Neuronal stem cell (in vitro differentiated cells): ENCODE measurements at regions not wholly inside any gene's neighbourhood (a gene's known extent, or its start where the extent isn't known, plus 50 kb on each side); places are given as distances from the start of the nearest gene placed in this dataset.

ENCODE experiments used
- DNase-seq: peaks from one replicate; pipeline ENCODE4 v3.0.0-alpha.2; 2013; ENCODE audit warnings: low spot score
- H2AFZ ChIP-seq: one replicate; pipeline ENCODE4 v1.6.1; 2013; ENCODE audit warnings: mild to moderate bottlenecking, low read length, inconsistent platforms
- H2AK5ac ChIP-seq: 2 replicates; pipeline ENCODE4 v1.6.1; 2013; ENCODE audit warnings: low read depth, mild to moderate bottlenecking, inconsistent platforms, low read length, moderate library complexity, mixed read lengths
- H2BK120ac ChIP-seq: 2 replicates; pipeline ENCODE4 v1.6.1; 2013; ENCODE audit warnings: low read depth, mild to moderate bottlenecking, inconsistent platforms, low read length, moderate library complexity, mixed read lengths
- H2BK12ac ChIP-seq: one replicate; pipeline ENCODE4 v1.6.1; 2013; ENCODE audit warnings: low read length, inconsistent platforms
- H2BK15ac ChIP-seq: 2 replicates; pipeline ENCODE4 v1.6.1; 2013; ENCODE audit warnings: mild to moderate bottlenecking, low read length, inconsistent platforms, mixed read lengths
- H2BK5ac ChIP-seq: one replicate; pipeline ENCODE4 v1.6.1; 2013; ENCODE audit warnings: inconsistent platforms, mild to moderate bottlenecking, low read length, moderate library complexity
- H3K14ac ChIP-seq: one replicate; pipeline ENCODE4 v1.6.1; 2013; ENCODE audit warnings: low read length, inconsistent platforms
- H3K18ac ChIP-seq: 2 replicates; pipeline ENCODE4 v1.6.1; 2013; ENCODE audit warnings: low read length, inconsistent platforms
- H3K23ac ChIP-seq: 2 replicates; pipeline ENCODE4 v1.6.1; 2013; ENCODE audit warnings: low read depth, mild to moderate bottlenecking, mixed read lengths, low read length, inconsistent platforms; ENCODE audit not compliant: poor library complexity
- H3K27ac ChIP-seq: replicated peaks from 3 replicates; pipeline ENCODE4 v1.5.1; 2013; ENCODE audit warnings: low read length, inconsistent platforms
- H3K27me3 ChIP-seq, 3 experiments: 2 replicates each; pipeline ENCODE4 v1.6.1; 2013; ENCODE audit warnings: low read length in 3 of 3, mild to moderate bottlenecking in 2 of 3, inconsistent platforms in 1 of 3, low read depth in 1 of 3, mixed read lengths in 1 of 3, moderate library complexity in 1 of 3; ENCODE audit not compliant: control insufficient read depth in 3 of 3, insufficient read depth in 3 of 3
- H3K36me3 ChIP-seq, 2 donors: replicated peaks in 1 of 2; 2 replicates each; pipeline ENCODE4 v1.6.1; 2013; ENCODE audit warnings: low read length in 2 of 2; ENCODE audit not compliant: control insufficient read depth in 2 of 2, insufficient read depth in 2 of 2
- H3K4ac ChIP-seq: 2 replicates; pipeline ENCODE4 v1.6.1; 2013; ENCODE audit warnings: inconsistent platforms, mild to moderate bottlenecking, low read length, moderate library complexity
- H3K4me1 ChIP-seq, 2 donors: 1 replicate in 1 of 2; 2 replicates in 1 of 2; pipeline ENCODE4 v1.6.1; 2013; ENCODE audit warnings: low read length in 2 of 2, low read depth in 1 of 2; ENCODE audit not compliant: control insufficient read depth in 2 of 2, insufficient read depth in 1 of 2
- H3K4me2 ChIP-seq: one replicate; pipeline ENCODE4 v1.6.1; 2013; ENCODE audit warnings: mild to moderate bottlenecking, low read length, inconsistent platforms; ENCODE audit not compliant: insufficient read depth, poor library complexity, severe bottlenecking
- H3K4me3 ChIP-seq, 2 donors: 2 replicates each; pipeline ENCODE4 v1.5.1; 2013; ENCODE audit warnings: low read length in 2 of 2, mild to moderate bottlenecking in 2 of 2, inconsistent platforms in 1 of 2, moderate library complexity in 1 of 2
- H3K79me1 ChIP-seq: one replicate; pipeline ENCODE4 v1.6.1; 2013; ENCODE audit warnings: low read depth, mild to moderate bottlenecking, inconsistent platforms, low read length, moderate library complexity
- H3K9ac ChIP-seq: one replicate; pipeline ENCODE4 v1.6.1; 2013; ENCODE audit warnings: mild to moderate bottlenecking, low read depth, low read length, inconsistent platforms; ENCODE audit not compliant: poor library complexity
- H3K9me3 ChIP-seq, 2 donors: replicated peaks in 1 of 2; 2 replicates each; pipeline versions ENCODE3 to v1.6.1; 2013; ENCODE audit warnings: low read length in 2 of 2, mild to moderate bottlenecking in 2 of 2, inconsistent platforms in 1 of 2, low read depth in 1 of 2, mixed read lengths in 1 of 2, moderate library complexity in 1 of 2; ENCODE audit not compliant: control insufficient read depth in 2 of 2, insufficient read depth in 1 of 2
- H4K8ac ChIP-seq: one replicate; pipeline ENCODE4 v1.6.1; 2013; ENCODE audit warnings: low read depth, mild to moderate bottlenecking, inconsistent platforms, low read length, moderate library complexity
- H4K91ac ChIP-seq: one replicate; pipeline ENCODE4 v1.6.1; 2013; ENCODE audit warnings: low read length, low read depth, mild to moderate bottlenecking, inconsistent platforms; ENCODE audit not compliant: poor library complexity
- WGBS, 2 donors: extraction: QIAGEN DNeasy Blood & Tissue Kit; methylation state at CpG; one replicate each; pipeline ENCODE4 v1.1.7; 2013; ENCODE audit warnings: missing lambda C conversion rate in 2 of 2, mixed read lengths in 1 of 2; ENCODE audit not compliant: insufficient read length in 2 of 2, insufficient replicate concordance in 1 of 2; ENCODE audit errors: extremely low coverage in 2 of 2; 5-methylcytosine and 5-hydroxymethylcytosine counted together

GRCh38 chr2:158894572-158894971 is 73.9 kb upstream of the TANC1 start:
- WGBS, 2 donors = no CpG with 5 or more reads among the region's 4 CpGs
- Histone ChIP-seq H2AK5ac (no peak overlapping the region), H4K8ac (no peak overlapping the region), H3K36me3 (no peaks in the 10 kb centered on the region), H3K4me3 (no peak overlapping the region), H2BK120ac (no peak overlapping the region), H3K9ac (no peak overlapping the region), H3K4ac (no peak overlapping the region), H2BK5ac (no peak overlapping the region), H3K79me1 (no peaks in the 10 kb centered on the region), H4K91ac (no peak overlapping the region), H3K14ac (no peak overlapping the region), H3K27me3 (no peaks in the 10 kb centered on the region), H2BK12ac (no peak overlapping the region), H3K23ac (no peak overlapping the region), H3K4me1 (peaks cover 0 to 7% of the 10 kb centered on the region in 2 donors), H3K9me3 (no peaks in the 10 kb centered on the region), H3K4me2 (no peak overlapping the region), H2BK15ac (no peak overlapping the region), H3K18ac (no peak overlapping the region), H3K27ac (no peak overlapping the region), H2AFZ (no peak overlapping the region)
- no peak for DNase-seq

DNA sequence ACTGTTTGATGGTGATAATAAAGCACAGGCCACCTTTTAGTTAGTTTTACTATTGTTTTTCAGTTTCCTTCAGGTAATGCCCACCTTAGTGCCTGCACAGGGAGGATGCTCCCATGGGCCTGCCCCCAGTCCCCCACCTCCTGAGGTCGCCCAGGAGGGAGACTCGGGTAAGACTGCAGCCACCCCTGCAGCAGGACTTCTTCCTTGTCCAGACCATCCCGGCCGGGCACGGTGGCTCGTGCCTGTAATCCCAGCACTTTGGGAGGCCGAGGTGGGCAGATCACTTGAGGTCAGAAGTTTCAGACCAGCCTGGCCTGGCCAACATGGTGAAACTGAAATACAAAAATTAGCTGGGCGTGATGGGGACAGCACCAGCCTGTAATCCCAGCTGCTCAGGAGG is 68.1 kb upstream of the TANC1 start:
- no peak overlapping the region for H3K4me3 ChIP-seq
- H3K23ac ChIP-seq = no peak overlapping the region
- H4K91ac ChIP-seq = peak overlapping the region; percentile 30
- H2BK12ac ChIP-seq = no peak overlapping the region
- H3K9me3 ChIP-seq = no peaks in the 10 kb centered on the region
- no peak overlapping the region for H3K14ac ChIP-seq
- no peak overlapping the region for H3K4ac ChIP-seq
- H2AK5ac ChIP-seq = no peak overlapping the region
- no peak overlapping the region for H2BK120ac ChIP-seq
- H3K36me3 ChIP-seq = no peaks in the 10 kb centered on the region
- H3K4me1 ChIP-seq = peaks cover 6 to 13% of the 10 kb centered on the region in 2 donors
- H2BK5ac ChIP-seq = no peak overlapping the region
- H3K27me3 ChIP-seq = peaks cover 0 to 2% (median 0%) of the 10 kb centered on the region in 3 experiments
- H3K27ac ChIP-seq = no peak overlapping the region
- WGBS, 2 donors = no CpG with 5 or more reads among the region's 8 CpGs
- H3K4me2 ChIP-seq = no peak overlapping the region
- no peaks in the 10 kb centered on the region for H3K79me1 ChIP-seq
- no peak overlapping the region for H3K9ac ChIP-seq
- no peak overlapping the region for H2AFZ ChIP-seq
- no peak overlapping the region for H4K8ac ChIP-seq
- no peak overlapping the region for H2BK15ac ChIP-seq
- DNase-seq = no peak
- no peak overlapping the region for H3K18ac ChIP-seq

DNA sequence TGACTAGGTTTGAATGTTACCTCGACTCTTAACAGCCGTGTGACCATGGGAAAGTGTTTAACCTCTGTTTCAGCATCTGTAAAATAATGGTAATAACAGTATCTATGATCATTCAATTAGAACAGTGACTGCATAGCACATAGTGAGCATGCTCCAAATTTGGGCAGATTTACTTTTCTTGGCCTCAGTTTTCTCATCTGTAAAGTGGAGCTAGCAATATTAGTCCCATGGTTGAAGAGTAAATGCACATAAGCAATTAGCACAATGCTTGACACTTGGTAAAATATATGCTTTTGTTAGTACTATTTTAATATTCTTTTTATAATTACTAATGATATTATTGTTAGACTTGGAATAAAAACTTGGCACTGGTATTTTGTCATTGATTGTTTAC is 66.4 kb upstream of the TANC1 start:
- Histone ChIP-seq H3K27ac (no peak overlapping the region), H3K36me3 (no peaks in the 10 kb centered on the region), H4K8ac (no peak overlapping the region), H3K4me2 (no peak overlapping the region), H2BK12ac (no peak overlapping the region), H3K18ac (no peak overlapping the region), H2BK15ac (no peak overlapping the region), H4K91ac (no peak overlapping the region), H2BK5ac (no peak overlapping the region), H2AFZ (no peak overlapping the region), H3K27me3 (peaks cover 0 to 2% (median 0%) of the 10 kb centered on the region in 3 experiments), H3K4me1 (peaks cover 6 to 13% of the 10 kb centered on the region in 2 donors), H2AK5ac (no peak overlapping the region), H3K14ac (no peak overlapping the region), H3K9me3 (no peaks in the 10 kb centered on the region), H3K23ac (no peak overlapping the region), H3K4me3 (no peak overlapping the region), H3K9ac (no peak overlapping the region), H3K4ac (no peak overlapping the region), H3K79me1 (no peaks in the 10 kb centered on the region), H2BK120ac (no peak overlapping the region)
- DNase-seq = no peak
- no CpG with 5 or more reads among the region's 2 CpGs for WGBS, 2 donors

GRCh38 chr2:158903711-158904405 is 64.6 kb upstream of the TANC1 start:
- H2BK15ac ChIP-seq = no peak overlapping the region
- H3K79me1 ChIP-seq = no peaks in the 10 kb centered on the region
- no peak overlapping the region for H3K27ac ChIP-seq
- WGBS, 2 donors = no CpG with 5 or more reads among the region's 2 CpGs
- no peaks in the 10 kb centered on the region for H3K9me3 ChIP-seq
- peaks cover 0 to 6% (median 0%) of the 10 kb centered on the region in 3 experiments for H3K27me3 ChIP-seq
- no peak for DNase-seq
- H4K8ac ChIP-seq = no peak overlapping the region
- H2AFZ ChIP-seq = no peak overlapping the region
- H2BK5ac ChIP-seq = no peak overlapping the region
- no peak overlapping the region for H3K23ac ChIP-seq
- H3K9ac ChIP-seq = no peak overlapping the region
- no peak overlapping the region for H2BK12ac ChIP-seq
- no peak overlapping the region for H3K4ac ChIP-seq
- H3K4me3 ChIP-seq = no peak overlapping the region
- H4K91ac ChIP-seq = no peak overlapping the region
- H3K4me2 ChIP-seq = no peak overlapping the region
- no peak overlapping the region for H3K18ac ChIP-seq
- no peaks in the 10 kb centered on the region for H3K36me3 ChIP-seq
- no peak overlapping the region for H2AK5ac ChIP-seq
- H3K14ac ChIP-seq = no peak overlapping the region
- peaks cover 6 to 13% of the 10 kb centered on the region in 2 donors for H3K4me1 ChIP-seq
- no peak overlapping the region for H2BK120ac ChIP-seq
